Nephron (organoid): ENCODE measurements at regions not wholly inside any gene's neighbourhood (a gene's known extent, or its start where the extent isn't known, plus 50 kb on each side); places are given as distances from the start of the nearest gene placed in this dataset.

Source experiments
- H3K27ac Mint-ChIP-seq, 3 experiments: 2 replicates each; pipeline ENCODE4 v1.8.0; 2020; ENCODE audit warnings: mixed read lengths in 3 of 3, mild to moderate bottlenecking in 2 of 3, moderate library complexity in 1 of 3
- H3K27me3 Mint-ChIP-seq: 2 replicates; pipeline ENCODE4 v1.8.0; 2021; ENCODE audit warnings: low read depth, mild to moderate bottlenecking, moderate library complexity, mixed read lengths
- H3K36me3 Mint-ChIP-seq: 2 replicates; pipeline ENCODE4 v1.8.0; 2020; ENCODE audit warnings: low read depth, mixed read lengths
- H3K4me1 Mint-ChIP-seq: 2 replicates; pipeline ENCODE4 v1.8.0; 2020; ENCODE audit warnings: mixed read lengths
- H3K4me3 Mint-ChIP-seq, 3 experiments: 2 replicates each; pipeline ENCODE4 v1.8.0; 2020; ENCODE audit warnings: mild to moderate bottlenecking in 3 of 3, mixed read lengths in 3 of 3, moderate library complexity in 2 of 3
- H3K9me3 Mint-ChIP-seq: 2 replicates; pipeline ENCODE4 v1.8.0; 2020; ENCODE audit warnings: mixed read lengths
- CTCF ChIP-seq, 3 experiments: fragments of 200-600 bp; sonication (generic); IDR thresholded peaks; one replicate each; pipeline ENCODE4 v1.5.0; 2021; ENCODE audit warnings: antibody characterized with exemption in 3 of 3; ENCODE audit not compliant: unreplicated experiment in 3 of 3

- Mint-ChIP-seq H3K27ac (no peak overlapping the region), H3K36me3 (no peaks in the 10 kb centered on the region), H3K4me1 (peaks cover 5% of the 10 kb centered on the region), H3K4me3 (no peak overlapping the region), H3K27me3 (peaks cover 42% of the 10 kb centered on the region), H3K9me3 (no peaks in the 10 kb centered on the region)
- TF ChIP-seq CTCF (IDR thresholded peaks at IDR 0.05; ENCODE audit: unreplicated experiment in 3 of 3), result no peak
Measured at GRCh38 chr17:34773036-34773435, 188.2 kb downstream of the CCT6B start.

GRCh38 chr17:34771891-34772290 lies 189.4 kb downstream of the CCT6B start:
- no peak overlapping the region for H3K27ac Mint-ChIP-seq
- no peak overlapping the region for H3K4me3 Mint-ChIP-seq
- H3K36me3 Mint-ChIP-seq, result no peaks in the 10 kb centered on the region
- H3K27me3 Mint-ChIP-seq, result peaks cover 40% of the 10 kb centered on the region
- no peak for TF ChIP-seq CTCF (IDR thresholded peaks at IDR 0.05; ENCODE audit: unreplicated experiment in 3 of 3)
- no peaks in the 10 kb centered on the region for H3K9me3 Mint-ChIP-seq
- H3K4me1 Mint-ChIP-seq, result peaks cover 5% of the 10 kb centered on the region

- no peak for TF ChIP-seq CTCF (IDR thresholded peaks at IDR 0.05; ENCODE audit: unreplicated experiment in 3 of 3)
- Mint-ChIP-seq H3K9me3 (no peaks in the 10 kb centered on the region), H3K4me1 (no peaks in the 10 kb centered on the region), H3K27ac (no peak overlapping the region), H3K4me3 (no peak overlapping the region), H3K27me3 (peaks cover 31% of the 10 kb centered on the region), H3K36me3 (no peaks in the 10 kb centered on the region)
Measured at GRCh38 chr17:34770586-34770985, 190.7 kb downstream of the CCT6B start.

GRCh38 chr17:34769899-34770298 lies 190.5 kb downstream of the TMEM132E start:
- Mint-ChIP-seq H3K4me3 (no peak overlapping the region), H3K9me3 (no peaks in the 10 kb centered on the region), H3K27me3 (peaks cover 26% of the 10 kb centered on the region), H3K4me1 (no peaks in the 10 kb centered on the region), H3K36me3 (no peaks in the 10 kb centered on the region), H3K27ac (no peak overlapping the region)
- no peak for TF ChIP-seq CTCF (IDR thresholded peaks at IDR 0.05; ENCODE audit: unreplicated experiment in 3 of 3)

GRCh38 chr17:34769049-34769448 lies 189.7 kb downstream of the TMEM132E start:
- Mint-ChIP-seq H3K27me3 (peaks cover 26% of the 10 kb centered on the region), H3K4me3 (no peak overlapping the region), H3K9me3 (no peaks in the 10 kb centered on the region), H3K36me3 (no peaks in the 10 kb centered on the region), H3K4me1 (no peaks in the 10 kb centered on the region), H3K27ac (no peak overlapping the region)
- no peak for TF ChIP-seq CTCF (IDR thresholded peaks at IDR 0.05; ENCODE audit: unreplicated experiment in 3 of 3)

GRCh38 chr17:34765291-34765690 lies 185.9 kb downstream of the TMEM132E start:
- Mint-ChIP-seq H3K27me3 (peaks cover 11% of the 10 kb centered on the region), H3K4me1 (peaks cover 9% of the 10 kb centered on the region), H3K27ac (no peak overlapping the region), H3K9me3 (no peaks in the 10 kb centered on the region), H3K4me3 (peak overlapping the region in 1 of 3 experiments; percentile 34), H3K36me3 (no peaks in the 10 kb centered on the region)
- TF ChIP-seq CTCF (IDR thresholded peaks at IDR 0.05; ENCODE audit: unreplicated experiment in 3 of 3), result no peak
